ENCODE measurements at regions not wholly inside any gene's neighbourhood (a gene's known extent, or its start where the extent isn't known, plus 50 kb on each side); places are given as distances from the start of the nearest gene placed in this dataset.

GRCh38 chr21:28833182-28833581 lies 159.5 kb downstream of the LTN1 start:
- TF ChIP-seq CTCF (IDR thresholded peaks at IDR 0.05) (no peak), POLR2A (IDR thresholded peaks at IDR 0.05) (no peak), POLR2AphosphoS5 (IDR thresholded peaks at IDR 0.05; ENCODE audit: insufficient read depth in 1 of 2, low read depth in 1 of 2) (no peak)

Data from vagina (tissue), 2 donors.